ENCODE measurements at regions not wholly inside any gene's neighbourhood (a gene's known extent, or its start where the extent isn't known, plus 50 kb on each side); places are given as distances from the start of the nearest gene placed in this dataset.

DNA sequence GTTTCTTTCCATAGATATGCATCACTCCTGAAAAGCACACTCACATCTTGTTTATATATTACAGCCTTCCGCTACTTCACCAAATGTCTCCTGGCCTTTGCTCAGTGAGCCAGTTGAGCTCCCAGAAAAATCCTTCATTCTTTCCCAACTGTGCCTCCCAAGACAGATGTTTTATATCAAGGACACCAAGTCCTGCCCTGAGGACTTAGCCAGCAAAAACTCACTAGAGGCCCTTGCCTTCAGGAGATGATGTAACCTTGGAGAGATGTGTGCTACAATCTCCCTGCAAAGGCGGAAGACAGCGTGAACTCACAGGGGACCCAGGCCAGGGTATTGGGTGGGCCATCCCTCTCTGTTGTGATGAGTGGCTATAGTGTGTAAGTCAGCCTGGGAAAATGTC lies 86.1 kb upstream of the CTAGE1 start:
- no peaks in the 10 kb centered on the region for H3K9me3 Mint-ChIP-seq
- no peak for DNase-seq (ENCODE audit: extremely low spot score, unreplicated experiment)
- no peaks in the 10 kb centered on the region for H3K27me3 Mint-ChIP-seq
- H3K27ac Mint-ChIP-seq: no peak overlapping the region
- no peaks in the 10 kb centered on the region for H3K4me1 Mint-ChIP-seq (ENCODE audit: unreplicated experiment)
- no peaks in the 10 kb centered on the region for H3K36me3 Mint-ChIP-seq
- no peak overlapping the region for H3K4me3 Mint-ChIP-seq
- TF ChIP-seq, protein P1, sequence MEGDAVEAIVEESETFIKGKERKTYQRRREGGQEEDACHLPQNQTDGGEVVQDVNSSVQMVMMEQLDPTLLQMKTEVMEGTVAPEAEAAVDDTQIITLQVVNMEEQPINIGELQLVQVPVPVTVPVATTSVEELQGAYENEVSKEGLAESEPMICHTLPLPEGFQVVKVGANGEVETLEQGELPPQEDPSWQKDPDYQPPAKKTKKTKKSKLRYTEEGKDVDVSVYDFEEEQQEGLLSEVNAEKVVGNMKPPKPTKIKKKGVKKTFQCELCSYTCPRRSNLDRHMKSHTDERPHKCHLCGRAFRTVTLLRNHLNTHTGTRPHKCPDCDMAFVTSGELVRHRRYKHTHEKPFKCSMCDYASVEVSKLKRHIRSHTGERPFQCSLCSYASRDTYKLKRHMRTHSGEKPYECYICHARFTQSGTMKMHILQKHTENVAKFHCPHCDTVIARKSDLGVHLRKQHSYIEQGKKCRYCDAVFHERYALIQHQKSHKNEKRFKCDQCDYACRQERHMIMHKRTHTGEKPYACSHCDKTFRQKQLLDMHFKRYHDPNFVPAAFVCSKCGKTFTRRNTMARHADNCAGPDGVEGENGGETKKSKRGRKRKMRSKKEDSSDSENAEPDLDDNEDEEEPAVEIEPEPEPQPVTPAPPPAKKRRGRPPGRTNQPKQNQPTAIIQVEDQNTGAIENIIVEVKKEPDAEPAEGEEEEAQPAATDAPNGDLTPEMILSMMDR (conservative IDR thresholded peaks at IDR 0.05): no peak

DNA sequence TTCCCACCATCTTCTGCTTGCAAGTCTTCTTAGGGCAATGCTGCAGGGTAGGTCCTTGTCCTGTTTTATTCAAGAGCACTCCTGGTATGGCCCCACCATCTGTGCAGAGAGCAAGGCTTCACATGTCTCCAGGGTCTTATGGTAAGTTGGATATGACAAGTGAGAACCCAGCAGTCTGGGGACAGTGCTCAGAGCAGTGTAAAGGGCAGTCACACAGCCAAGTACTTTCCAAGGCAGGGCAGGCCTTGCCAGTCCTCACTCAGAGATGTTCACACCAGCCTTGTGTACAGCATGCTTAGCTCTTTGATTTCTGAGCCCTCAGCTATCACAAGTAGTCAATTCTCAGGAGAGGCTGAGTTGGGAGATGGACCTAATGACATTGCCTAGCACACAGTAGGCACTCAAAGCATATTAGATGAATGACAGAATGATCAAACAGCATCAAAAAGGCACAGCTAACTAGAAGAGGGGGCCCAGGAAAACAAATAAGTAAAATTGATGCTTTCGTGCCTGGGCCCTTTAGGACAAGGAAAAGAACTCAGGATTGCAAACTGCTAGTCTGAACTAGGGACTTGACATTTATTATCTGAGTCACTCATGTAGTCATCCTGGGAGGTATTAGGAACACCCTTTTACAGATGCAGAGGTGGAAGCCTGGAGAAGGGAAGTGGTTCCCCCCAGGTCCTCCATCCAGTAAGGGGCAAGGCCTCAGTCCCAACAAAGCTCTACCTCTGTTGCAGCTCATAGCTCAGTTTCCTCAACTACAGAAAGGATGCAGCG lies 86.7 kb upstream of the CTAGE1 start:
- Mint-ChIP-seq H3K4me3 (no peak overlapping the region), H3K27ac (no peak overlapping the region), H3K27me3 (no peaks in the 10 kb centered on the region), H3K36me3 (no peaks in the 10 kb centered on the region), H3K9me3 (no peaks in the 10 kb centered on the region), H3K4me1 (ENCODE audit: unreplicated experiment) (no peaks in the 10 kb centered on the region)
- TF ChIP-seq, protein P1 (conservative IDR thresholded peaks at IDR 0.05): no peak
- no peak for DNase-seq (ENCODE audit: extremely low spot score, unreplicated experiment)

DNA sequence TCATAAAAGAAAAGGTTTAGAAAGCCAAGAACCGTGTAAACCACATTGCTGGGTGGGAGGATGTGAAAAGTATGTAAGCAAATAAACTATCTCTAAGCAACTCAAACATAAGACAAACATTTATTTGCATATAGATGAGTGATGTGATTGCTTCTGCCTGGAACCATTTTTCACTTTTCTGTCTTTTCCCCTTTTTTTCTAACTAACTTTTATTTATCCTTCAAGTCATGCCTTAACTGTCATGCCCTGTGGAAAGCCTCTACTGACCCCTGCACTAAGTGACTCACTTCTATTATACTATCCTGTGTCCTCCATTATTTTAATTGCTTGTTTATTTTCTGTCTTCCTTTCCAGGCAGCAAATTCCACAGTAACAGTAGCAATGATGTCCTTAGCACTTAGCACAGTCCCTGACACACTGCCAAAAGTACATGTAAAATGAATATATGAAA lies 87.5 kb upstream of the CTAGE1 start:
- Mint-ChIP-seq H3K4me3 (no peak overlapping the region), H3K4me1 (ENCODE audit: unreplicated experiment) (no peaks in the 10 kb centered on the region), H3K9me3 (no peaks in the 10 kb centered on the region), H3K27ac (no peak overlapping the region), H3K36me3 (no peaks in the 10 kb centered on the region), H3K27me3 (no peaks in the 10 kb centered on the region)
- TF ChIP-seq, protein P1 (conservative IDR thresholded peaks at IDR 0.05): no peak
- no peak for DNase-seq (ENCODE audit: extremely low spot score, unreplicated experiment)

DNA sequence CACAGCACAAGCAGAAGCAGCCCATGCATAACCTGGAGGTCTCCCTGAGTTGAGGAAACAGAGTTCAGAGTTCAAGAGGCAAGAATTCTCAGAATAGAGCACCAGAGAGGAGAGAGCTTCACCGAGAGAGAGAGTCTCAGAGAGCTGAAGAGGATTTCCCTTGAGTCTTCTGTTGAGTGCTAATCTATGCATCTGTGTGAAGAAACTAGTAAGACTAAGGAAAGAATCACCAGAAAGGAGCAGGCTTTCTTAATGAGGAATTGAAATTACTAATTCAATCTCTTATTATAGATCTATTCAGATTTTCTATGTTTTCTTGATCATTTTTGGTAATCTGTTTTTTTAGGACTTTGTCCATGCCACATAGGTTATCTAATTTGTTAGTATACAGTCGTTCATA lies 89.3 kb upstream of the CTAGE1 start:
- TF ChIP-seq, protein P1 (conservative IDR thresholded peaks at IDR 0.05): no peak
- no peak for DNase-seq (ENCODE audit: extremely low spot score, unreplicated experiment)
- Mint-ChIP-seq H3K36me3 (no peaks in the 10 kb centered on the region), H3K4me1 (ENCODE audit: unreplicated experiment) (no peaks in the 10 kb centered on the region), H3K27me3 (no peaks in the 10 kb centered on the region), H3K27ac (no peak overlapping the region), H3K9me3 (no peaks in the 10 kb centered on the region), H3K4me3 (no peak overlapping the region)

DNA sequence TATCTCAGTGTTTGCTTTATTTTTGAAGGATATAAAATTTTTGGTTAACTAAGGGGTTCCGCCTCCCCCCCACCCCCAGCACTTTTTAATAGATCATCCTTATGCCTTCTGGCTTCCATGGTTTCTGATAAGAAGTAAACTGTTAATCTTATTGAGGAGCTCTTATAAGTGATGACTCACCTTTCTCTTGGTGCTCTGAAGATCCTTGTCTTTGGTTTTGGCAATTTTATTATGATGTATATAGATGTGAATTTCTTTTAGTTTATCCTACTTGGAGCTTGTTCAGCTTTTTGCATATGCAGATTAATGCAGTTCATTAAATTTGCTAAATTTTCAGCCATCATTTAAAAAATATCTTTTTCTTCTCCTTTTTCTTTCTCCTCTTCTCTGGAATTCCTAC lies 91.7 kb upstream of the CTAGE1 start:
- no peaks in the 10 kb centered on the region for H3K36me3 Mint-ChIP-seq
- no peaks in the 10 kb centered on the region for H3K4me1 Mint-ChIP-seq (ENCODE audit: unreplicated experiment)
- TF ChIP-seq, protein P1 (conservative IDR thresholded peaks at IDR 0.05): no peak

More for the DNA sequence above, 91.7 kb upstream of the CTAGE1 start:
- no peak overlapping the region for H3K27ac Mint-ChIP-seq
- H3K9me3 Mint-ChIP-seq: no peaks in the 10 kb centered on the region
- no peak overlapping the region for H3K4me3 Mint-ChIP-seq
- DNase-seq (ENCODE audit: extremely low spot score, unreplicated experiment): no peak
- H3K27me3 Mint-ChIP-seq: peaks cover 6% of the 10 kb centered on the region

Measured in type B pancreatic cell (in vitro differentiated cells).